ENCODE measurements at regions not wholly inside any gene's neighbourhood (a gene's known extent, or its start where the extent isn't known, plus 50 kb on each side); places are given as distances from the start of the nearest gene placed in this dataset.
A peak's percentile ranks its signal among the peaks of the same experiment; 100 is the strongest.

DNA sequence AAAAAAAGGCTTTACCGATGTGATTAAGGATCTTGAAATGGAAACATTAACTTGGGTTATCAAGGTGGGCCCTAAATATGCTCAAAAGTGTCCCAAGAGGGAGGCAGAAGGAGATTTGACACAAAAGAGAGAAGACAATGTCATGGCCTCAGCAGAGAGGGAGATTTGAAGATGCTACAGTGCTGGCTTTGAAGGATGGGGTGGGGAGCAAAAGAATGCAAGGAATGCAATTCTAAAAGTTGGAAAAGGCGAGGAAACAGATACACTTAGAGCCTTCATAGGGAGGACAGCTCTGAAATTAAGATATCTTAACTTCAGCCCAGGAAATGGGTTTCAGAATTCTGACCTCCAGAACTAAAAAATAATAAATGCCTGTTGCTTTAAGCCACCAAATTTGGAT, 314.5 kb upstream of the CCDC54 start:
- DNase-seq, result peak; percentile 56

- DNase-seq, result no peak
Observed at GRCh38 chr3:107063351-107063750, 313.9 kb upstream of the CCDC54 start.

DNA sequence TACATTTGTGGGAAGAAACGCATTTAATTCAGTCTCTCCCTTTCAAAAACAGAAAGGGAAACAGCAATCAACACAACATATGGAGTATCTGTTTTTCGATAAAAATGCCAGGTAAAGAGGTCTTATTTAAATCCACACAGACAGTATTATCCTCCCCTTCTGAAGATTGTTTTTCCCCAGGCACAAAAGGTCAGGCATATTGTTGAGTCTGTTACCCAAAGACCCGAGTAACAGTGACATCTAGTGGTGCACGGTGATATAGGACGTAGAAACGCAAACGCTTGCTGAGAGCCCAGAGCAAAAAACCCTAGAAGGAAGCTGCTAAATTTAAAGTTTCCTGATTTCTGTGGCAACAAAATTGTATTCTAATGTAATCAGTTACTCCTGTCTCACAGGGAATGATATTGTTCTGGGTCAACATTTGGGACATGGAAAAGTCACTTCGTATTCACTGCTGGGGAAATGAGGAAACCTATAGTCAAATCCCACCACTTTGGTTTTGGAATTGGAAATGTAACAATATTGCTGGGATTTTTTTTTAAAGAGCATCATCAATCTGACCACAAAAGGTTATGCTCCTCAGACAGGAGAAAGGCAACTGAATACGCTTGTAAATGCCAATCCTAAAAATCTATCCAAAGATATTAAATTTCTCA, 312.7 kb upstream of the CCDC54 start:
- peak; percentile 81 for DNase-seq

DNA sequence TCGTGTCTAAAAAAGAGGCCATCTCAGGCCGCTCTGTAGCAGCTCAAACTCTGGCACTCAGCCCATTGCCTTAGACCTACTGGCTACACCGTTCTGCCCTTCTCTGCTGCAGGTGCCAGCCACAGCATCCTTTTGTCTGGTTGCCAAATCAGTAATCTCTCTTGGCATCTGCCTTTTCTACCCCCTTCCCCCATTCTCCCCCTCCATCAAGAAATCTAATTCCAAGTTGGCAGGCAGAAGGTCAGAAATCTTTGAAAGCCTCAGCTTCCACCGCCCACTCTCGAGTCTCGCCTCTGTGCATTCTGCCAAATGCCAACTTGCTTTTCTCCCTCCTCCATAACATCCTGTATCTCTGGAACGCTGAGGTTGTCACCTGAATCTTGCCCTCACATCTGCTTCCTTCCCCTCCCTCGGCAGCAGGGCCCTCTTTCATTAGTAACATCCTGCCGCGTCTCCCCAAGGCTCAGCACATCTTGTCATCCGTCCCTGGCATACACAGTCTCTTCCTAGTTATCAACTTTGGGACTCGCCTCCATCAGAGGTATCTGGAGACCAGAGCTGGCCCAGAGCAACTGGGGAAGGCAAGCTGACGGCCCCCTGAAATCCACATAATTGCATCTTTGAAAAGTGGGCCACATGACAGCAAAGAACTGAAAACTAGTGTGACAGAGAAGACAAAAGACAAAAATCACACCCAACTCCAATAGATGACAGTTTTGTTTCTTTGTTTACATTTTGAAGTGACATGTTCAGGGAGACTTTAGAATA, 312.0 kb upstream of the CCDC54 start:
- DNase-seq, result no peak

GRCh38 chr3:107067421-107067820, 309.8 kb upstream of the CCDC54 start:
- DNase-seq, result no peak

GRCh38 chr3:107068980-107069379, 308.3 kb upstream of the CCDC54 start:
- DNase-seq, result peak; percentile 61

GRCh38 chr3:107076946-107077345, 300.3 kb upstream of the CCDC54 start:
- no peak for DNase-seq

DNA sequence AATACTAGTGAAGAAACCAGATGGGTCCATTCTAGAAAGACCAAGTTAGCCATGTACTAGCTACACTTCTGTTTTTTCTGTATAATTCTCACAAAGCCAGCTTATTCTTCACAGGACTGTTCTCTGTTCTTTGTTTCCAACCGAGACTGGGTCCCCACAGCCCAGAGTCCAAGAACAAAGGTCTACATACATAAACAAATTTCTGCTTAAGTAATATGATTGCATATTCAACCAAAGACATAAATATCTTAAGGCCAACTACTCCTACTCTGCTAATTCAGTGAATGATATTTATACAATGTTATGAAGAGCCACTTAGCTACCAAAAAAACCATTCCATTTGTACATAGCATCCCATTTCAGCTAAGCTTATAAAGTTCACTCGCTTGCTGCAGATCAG, 299.8 kb upstream of the CCDC54 start:
- no peak for DNase-seq

GRCh38 chr3:107082527-107082926, 294.7 kb upstream of the CCDC54 start:
- no peak for DNase-seq

DNA sequence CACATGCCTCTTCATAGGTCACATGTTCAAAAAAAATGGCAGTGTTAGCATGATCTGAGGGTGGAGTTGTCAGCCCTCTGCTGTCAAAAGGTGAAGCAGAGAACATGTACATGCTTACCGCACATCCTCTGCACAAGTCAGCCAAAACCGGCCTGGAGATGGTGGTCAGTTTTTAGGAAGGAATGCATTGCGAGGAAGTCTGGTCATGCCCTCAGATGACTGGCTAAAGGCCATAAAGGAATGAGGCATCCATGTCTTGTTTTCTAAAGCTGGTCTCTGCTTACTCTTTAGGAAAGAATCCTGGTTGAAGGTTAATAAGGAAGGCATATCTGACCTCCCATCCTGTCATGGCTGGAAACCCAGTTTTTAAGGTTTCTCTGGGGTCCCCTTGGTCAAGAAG, 292.0 kb upstream of the CCDC54 start:
- DNase-seq, result no peak

- no peak for DNase-seq
Observed at GRCh38 chr3:107092121-107092520, 285.1 kb upstream of the CCDC54 start.

GRCh38 chr3:107098864-107099263, 278.4 kb upstream of the CCDC54 start:
- no peak for DNase-seq

DNA sequence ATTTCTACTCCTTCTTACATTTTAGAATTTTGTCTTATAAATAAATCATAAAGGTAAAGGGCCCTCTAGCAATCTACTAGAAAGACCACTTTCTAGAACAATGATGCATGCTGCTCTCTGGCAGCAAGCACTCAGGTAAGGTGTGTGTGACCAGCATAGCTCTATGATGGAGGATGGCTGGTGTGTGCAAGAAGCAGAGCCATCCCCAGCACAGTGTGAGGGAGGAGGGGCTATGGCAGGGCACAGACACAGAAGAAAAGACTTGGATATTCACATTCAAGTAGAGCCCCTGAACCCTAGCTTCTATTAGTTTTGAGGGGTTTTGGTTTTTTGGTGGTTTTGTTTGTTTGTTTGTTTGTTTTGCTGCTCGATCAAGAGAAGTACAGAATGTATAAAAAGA, 277.1 kb upstream of the CCDC54 start:
- no peak for DNase-seq

DNA sequence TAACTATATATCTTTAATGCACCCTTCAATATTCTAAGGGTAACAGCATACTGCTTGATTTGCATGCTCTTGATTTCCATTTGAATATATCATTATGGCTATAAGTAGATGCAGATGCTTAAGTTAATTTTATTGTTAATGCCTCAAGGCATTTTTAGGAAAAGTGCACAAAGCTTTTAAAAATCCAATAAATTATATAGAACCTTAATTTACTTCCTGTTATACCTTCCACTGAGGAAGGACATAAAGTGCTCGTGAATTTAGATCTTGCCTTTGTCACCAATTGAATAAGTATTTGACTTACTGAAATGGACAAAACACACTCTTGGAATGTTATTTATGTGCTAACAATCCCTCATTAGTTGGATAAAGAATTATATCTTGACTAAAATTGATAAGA, 276.7 kb upstream of the CCDC54 start:
- no peak for DNase-seq

- DNase-seq, result no peak
Observed at GRCh38 chr3:107103786-107104185, 273.5 kb upstream of the CCDC54 start.

GRCh38 chr3:107106316-107106715, 270.9 kb upstream of the CCDC54 start:
- no peak for DNase-seq

GRCh38 chr3:107106907-107107306, 270.3 kb upstream of the CCDC54 start:
- no peak for DNase-seq

GRCh38 chr3:107110596-107111305, 266.5 kb upstream of the CCDC54 start:
- DNase-seq, result no peak

- DNase-seq, result no peak
Observed at GRCh38 chr3:107111872-107112271, 265.4 kb upstream of the CCDC54 start.

- no peak for DNase-seq
Observed at GRCh38 chr3:107112356-107112755, 264.9 kb upstream of the CCDC54 start.

- DNase-seq, result no peak
Observed at GRCh38 chr3:107116251-107116650, 261.0 kb upstream of the CCDC54 start.

- DNase-seq, result no peak
Observed at GRCh38 chr3:107117156-107117555, 260.1 kb upstream of the CCDC54 start.

DNA sequence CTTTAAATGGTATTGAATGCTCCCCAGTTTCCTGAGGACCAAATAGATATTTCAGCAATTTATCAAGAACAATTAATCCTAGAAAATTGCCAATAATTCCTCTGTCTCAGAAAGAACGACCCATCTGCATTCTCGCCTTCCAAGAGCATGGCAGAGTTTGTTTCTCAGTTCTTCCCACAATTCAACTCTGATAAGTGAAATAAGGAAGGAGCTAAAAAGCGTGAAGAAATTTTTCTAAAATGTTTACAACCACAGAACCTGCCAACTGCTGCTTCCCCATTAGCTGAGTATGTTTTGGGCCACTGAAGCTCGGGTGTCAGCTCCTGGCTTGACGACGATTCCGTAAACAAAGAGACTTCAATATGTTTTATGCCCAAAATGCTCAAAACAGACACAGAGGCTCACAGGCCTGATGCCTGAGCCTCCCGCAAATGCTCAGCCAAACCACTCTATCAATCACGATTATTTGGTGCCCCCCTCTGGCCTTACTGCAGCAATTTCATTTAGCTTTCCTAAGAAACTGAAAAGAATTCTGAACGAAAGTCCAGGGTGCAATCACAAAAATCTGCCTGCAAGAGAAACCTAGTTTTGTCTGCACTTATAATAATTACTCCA, 259.2 kb upstream of the CCDC54 start:
- DNase-seq, result peak; percentile 75

DNA sequence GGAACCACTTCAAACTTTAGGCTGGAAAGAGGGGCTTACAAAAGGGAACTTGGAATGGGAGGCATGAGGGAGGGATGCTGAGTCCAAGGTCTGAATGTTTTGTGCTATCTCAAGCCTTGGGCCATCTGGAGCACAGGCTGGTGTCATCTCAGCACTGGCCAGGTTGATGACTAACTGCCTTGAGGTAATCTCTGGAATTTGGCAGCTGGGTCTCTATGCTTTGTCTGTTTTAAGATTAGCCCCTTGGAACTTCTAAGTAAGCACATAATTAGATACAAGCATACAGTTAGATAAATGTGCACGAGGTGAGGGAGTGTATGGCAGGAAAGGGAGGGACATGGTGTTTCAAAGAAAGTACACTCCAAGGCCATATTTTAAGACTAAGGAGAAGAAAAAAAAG, 252.4 kb upstream of the CCDC54 start:
- DNase-seq, result peak; percentile 95

All from islet precursor cell (in vitro differentiated cells).